Heart right ventricle (tissue), 16 donors: ENCODE measurements at regions not wholly inside any gene's neighbourhood (a gene's known extent, or its start where the extent isn't known, plus 50 kb on each side); places are given as distances from the start of the nearest gene placed in this dataset.

Experiments
- ATAC-seq, 8 donors: fragments of 200-7000 bp; cut with Tn5 transposase; one replicate each; pipeline ENCODE4 v1.9.1; 2020; ENCODE audit warnings: mild to moderate bottlenecking in 8 of 8, moderate library complexity in 8 of 8, moderate number of reproducible peaks in 1 of 8
- DNase-seq, 2 donors: peaks; one replicate each; pipeline ENCODE4 v3.0.0-alpha.2; 2020
- H3K27ac ChIP-seq, 10 donors: fragments of 200-600 bp; sonication (generic) in 2 of 10; one replicate each; pipeline versions ENCODE4 v1.5.0 to v1.8.0; 2020 to 2022; ENCODE audit warnings: mild to moderate bottlenecking in 3 of 10
- H3K27me3 ChIP-seq, 7 donors: fragments of 200-600 bp; one replicate each; pipeline ENCODE4 v1.8.0; 2021 to 2022; ENCODE audit warnings: mild to moderate bottlenecking in 2 of 7
- H3K36me3 ChIP-seq, 9 donors: fragments of 200-600 bp; sonication (generic) in 1 of 9; one replicate each; pipeline versions ENCODE4 v1.5.0 to v1.8.0; 2020 to 2022; ENCODE audit warnings: mild to moderate bottlenecking in 2 of 9
- H3K4me1 ChIP-seq, 9 donors: fragments of 200-600 bp; sonication (generic) in 1 of 9; one replicate each; pipeline versions ENCODE4 v1.5.0 to v1.8.0; 2020 to 2022; ENCODE audit warnings: mild to moderate bottlenecking in 4 of 9
- H3K4me3 ChIP-seq, 10 donors: fragments of 200-600 bp; sonication (generic) in 2 of 10; one replicate each; pipeline versions ENCODE4 v1.5.0 to v1.8.0; 2020 to 2022; ENCODE audit warnings: mild to moderate bottlenecking in 7 of 10, moderate library complexity in 2 of 10
- H3K9me3 ChIP-seq, 11 donors: fragments of 200-600 bp in 10 of 11; sonication (generic) in 2 of 11; one replicate each; pipeline versions ENCODE4 v1.5.0 to v1.8.0; 2013 to 2022; ENCODE audit warnings: mild to moderate bottlenecking in 2 of 11, control low read depth in 1 of 11, moderate library complexity in 1 of 11
- CTCF ChIP-seq, 9 donors: fragments of 200-600 bp; sonication (generic) in 2 of 9; IDR thresholded peaks; one replicate each; pipeline versions ENCODE4 v1.5.0 to v1.8.0; 2021 to 2022; ENCODE audit warnings: antibody characterized with exemption in 9 of 9, mild to moderate bottlenecking in 5 of 9, moderate library complexity in 1 of 9
- WGBS, 2 donors: extraction: QIAGEN DNeasy Blood & Tissue Kit; methylation state at CpG; one replicate each; pipeline ENCODE4 v1.1.7; 2013; ENCODE audit warnings: inconsistent platforms in 1 of 2; 5-methylcytosine and 5-hydroxymethylcytosine counted together
- intact Hi-C, 10 donors: fragments of 100-400 bp; cut with DNase I; formaldehyde crosslinking; loops; one replicate each; pipeline versions ENCODE4 v1.11.1 to v1.14.2; 2022
- donor health status: Arrhythmogenic right ventricular cardiomyopathy.
- donor health status: ischemic (EF 13 %, LVEDD 7.1; RV severe dilation, severe dysfunction).
- donor health status: healthy with polysubstance abuse.
- donor health status: DM: no; HTN: yes; CAD: no.
- donor health status: DM: no; HTN: no; CAD: no.
- donor health status: ischemic (EF 25% LVEDD 6.9; RV normal size, moderate dysfunction).
- donor health status: ischemic (EF 25% LVEDD 5.7; RV mildly dilated, moderate dysfunction).
- donor health status: healthy.
- donor health status: DM: yes; HTN: yes; CAD: no.
- donor health status: Ischemic cardiomyopathy.
- donor health status: ischemic (EF 35%, LVEDD 5.7; RV mildly dilated, moderate dysfunction).
- donor health status: nonischemic (EF 11% LVEDD 7.7; RV severe dilation, severe dysfunction).
- donor health status: DM: yes; HTN: yes; CAD: no.
- donor health status: PGD.
- donor health status: ischemic (EF 29% LVEDD 5.4; RV normal size, mild dysfunction).
- donor health status: nonischemic (EF 23%, LVEDD 6.1; RV moderate dilation, normal function).

GRCh38 chr1:94335447-94335846 lies 82.7 kb upstream of the ABCD3 start:
- ATAC-seq = peak in 2 of 8 donors; percentile 27 to 38
- intact Hi-C loops = loop anchor here in 9 of 10 donors (1.0 to 10.0 kb wide), 10 partner anchors 127 to 428 kb away; partner anchors contain the start of gene GCLM (in 1 of the 9)
- no peaks in the 10 kb centered on the region for H3K9me3 ChIP-seq
- H3K4me1 ChIP-seq = peaks cover 0 to 35% (median 17%) of the 10 kb centered on the region in 9 donors
- 27 to 28% methylated on average over 2 of the region's 2 CpGs for WGBS, 2 donors
- H3K27me3 ChIP-seq = no peaks in the 10 kb centered on the region
- H3K4me3 ChIP-seq = peak overlapping the region in 3 of 10 donors; percentile 6 to 14 (median 8)
- H3K27ac ChIP-seq = peak overlapping the region; percentile 4 to 77 (median 62)
- no peak for TF ChIP-seq CTCF (IDR thresholded peaks at IDR 0.05)
- H3K36me3 ChIP-seq = no peaks in the 10 kb centered on the region
- DNase-seq = no peak

- no peak overlapping the region for H3K4me3 ChIP-seq
- ATAC-seq = no peak
- no peak for DNase-seq
- no peaks in the 10 kb centered on the region for H3K9me3 ChIP-seq
- WGBS, 2 donors = 78 to 83% methylated on average over 2 of the region's 2 CpGs
- peaks cover 0 to 42% (median 24%) of the 10 kb centered on the region in 9 donors for H3K4me1 ChIP-seq
- no peaks in the 10 kb centered on the region for H3K36me3 ChIP-seq
- H3K27me3 ChIP-seq = no peaks in the 10 kb centered on the region
- peak overlapping the region in 9 of 10 donors; percentile 7 to 77 (median 65) for H3K27ac ChIP-seq
- no peak for TF ChIP-seq CTCF (IDR thresholded peaks at IDR 0.05)
- intact Hi-C loops = loop anchor here (1.0 to 10.0 kb wide), 10 partner anchors 128 to 427 kb away; partner anchors contain the start of gene GCLM (in 2 of the 10)
Measured at GRCh38 chr1:94334764-94335163, 83.4 kb upstream of the ABCD3 start.

GRCh38 chr1:94332952-94333351 lies 85.2 kb upstream of the ABCD3 start:
- peaks cover 0 to 15% (median 0%) of the 10 kb centered on the region in 7 donors for H3K27me3 ChIP-seq
- DNase-seq (no peak), ATAC-seq (no peak)
- no peak overlapping the region for H3K4me3 ChIP-seq
- intact Hi-C loops = loop anchor here in 4 of 10 donors (5.0 to 10.0 kb wide), 3 partner anchors 132 to 426 kb away; partner anchors contain the start of gene GCLM (in 1 of the 4)
- H3K36me3 ChIP-seq = no peaks in the 10 kb centered on the region
- 88 to 90% methylated on average over 4 of the region's 4 CpGs for WGBS, 2 donors
- no peaks in the 10 kb centered on the region for H3K9me3 ChIP-seq
- no peak for TF ChIP-seq CTCF (IDR thresholded peaks at IDR 0.05)
- H3K27ac ChIP-seq = no peak overlapping the region
- peaks cover 0 to 60% (median 38%) of the 10 kb centered on the region in 9 donors for H3K4me1 ChIP-seq

GRCh38 chr1:94332516-94332915 lies 85.7 kb upstream of the ABCD3 start:
- intact Hi-C loops = loop anchor here in 4 of 10 donors (5.0 to 10.0 kb wide), 3 partner anchors 132 to 425 kb away; partner anchors contain the start of gene GCLM (in 1 of the 4)
- TF ChIP-seq CTCF (IDR thresholded peaks at IDR 0.05) = no peak
- no peak for ATAC-seq

More at GRCh38 chr1:94332516-94332915, 85.7 kb upstream of the ABCD3 start:
- Histone ChIP-seq H3K4me1 (peaks cover 0 to 64% (median 43%) of the 10 kb centered on the region in 9 donors), H3K27me3 (peaks cover 0 to 16% (median 0%) of the 10 kb centered on the region in 7 donors), H3K36me3 (no peaks in the 10 kb centered on the region), H3K9me3 (no peaks in the 10 kb centered on the region), H3K27ac (no peak overlapping the region), H3K4me3 (no peak overlapping the region)
- DNase-seq = no peak
